Astrocyte (in vitro differentiated cells and primary cell): ENCODE measurements at regions not wholly inside any gene's neighbourhood (a gene's known extent, or its start where the extent isn't known, plus 50 kb on each side); places are given as distances from the start of the nearest gene placed in this dataset.

Experiments used
- DNase-seq: peaks from one replicate; pipeline ENCODE4 v3.0.0-alpha.2; 2010; ENCODE audit warnings: low read depth
- FAIRE-seq: peaks from 2 replicates; lab custom pipeline; 2011; peaks lifted over from hg19 to GRCh38; lab: Jason Lieb, UNC
- H2AFZ ChIP-seq: 2 replicates; pipeline ENCODE4 v1.6.0; 2012; ENCODE audit warnings: low read depth, low read length, inconsistent platforms
- H3K27ac ChIP-seq: 2 replicates; pipeline ENCODE4 v1.5.1; 2011; ENCODE audit warnings: low read depth, low read length, inconsistent platforms
- H3K27me3 ChIP-seq: 2 replicates; pipeline ENCODE4 v1.6.0; 2011; ENCODE audit warnings: low read length, inconsistent platforms; ENCODE audit not compliant: insufficient read depth
- H3K36me3 ChIP-seq: 2 replicates; pipeline ENCODE4 v1.5.1; 2011; ENCODE audit warnings: low read length, inconsistent platforms; ENCODE audit not compliant: insufficient read depth
- H3K4me1 ChIP-seq: 2 replicates; pipeline ENCODE4 v1.5.1; 2011; ENCODE audit warnings: low read length, inconsistent platforms; ENCODE audit not compliant: insufficient read depth
- H3K4me2 ChIP-seq: 2 replicates; pipeline ENCODE4 v1.6.0; 2012; ENCODE audit warnings: low read length, inconsistent platforms
- H3K4me3 ChIP-seq: 2 replicates; pipeline ENCODE4 v1.5.1; 2011; ENCODE audit warnings: low read depth, mild to moderate bottlenecking, low read length, inconsistent platforms; ENCODE audit not compliant: insufficient read depth
- H3K79me2 ChIP-seq: 2 replicates; pipeline ENCODE4 v1.6.0; 2012; ENCODE audit warnings: mild to moderate bottlenecking, low read length, inconsistent platforms; ENCODE audit not compliant: insufficient read depth
- H3K9ac ChIP-seq: 2 replicates; pipeline ENCODE4 v1.6.0; 2012; ENCODE audit warnings: mild to moderate bottlenecking, low read length, inconsistent platforms
- H3K9me3 ChIP-seq: 2 replicates; pipeline ENCODE4 v1.5.1; 2012; ENCODE audit warnings: low read depth, mild to moderate bottlenecking, low read length, inconsistent platforms; ENCODE audit not compliant: insufficient read depth
- H4K20me1 ChIP-seq: 2 replicates; pipeline ENCODE4 v1.6.0; 2012; ENCODE audit warnings: low read length, inconsistent platforms; ENCODE audit not compliant: insufficient read depth
- H3K27ac Mint-ChIP-seq: one replicate; pipeline ENCODE4 v1.8.0; 2021; ENCODE audit warnings: mild to moderate bottlenecking, mixed read lengths; ENCODE audit not compliant: unreplicated experiment
- H3K27me3 Mint-ChIP-seq: one replicate; pipeline ENCODE4 v1.8.0; 2021; ENCODE audit warnings: low read depth, mixed read lengths; ENCODE audit not compliant: unreplicated experiment
- H3K36me3 Mint-ChIP-seq: one replicate; pipeline ENCODE4 v1.8.0; 2021; ENCODE audit warnings: low read depth, mixed read lengths; ENCODE audit not compliant: unreplicated experiment
- H3K4me1 Mint-ChIP-seq: one replicate; pipeline ENCODE4 v1.8.0; 2021; ENCODE audit warnings: low read depth, mixed read lengths; ENCODE audit not compliant: unreplicated experiment
- H3K4me3 Mint-ChIP-seq: one replicate; pipeline ENCODE4 v1.8.0; 2021; ENCODE audit warnings: mild to moderate bottlenecking, moderate library complexity, mixed read lengths; ENCODE audit not compliant: unreplicated experiment
- H3K9me3 Mint-ChIP-seq: one replicate; pipeline ENCODE4 v1.8.0; 2021; ENCODE audit warnings: mild to moderate bottlenecking, mixed read lengths; ENCODE audit not compliant: unreplicated experiment
- CTCF ChIP-seq: IDR thresholded peaks from 2 replicates; pipeline ENCODE4 v1.5.1; 2011; ENCODE audit warnings: low read depth, mild to moderate bottlenecking, inconsistent platforms, low read length, moderate library complexity; ENCODE audit not compliant: insufficient read depth
- EZH2 ChIP-seq: IDR thresholded peaks from 2 replicates; pipeline ENCODE4 v1.6.1; 2012; ENCODE audit warnings: mild to moderate bottlenecking, low read length, inconsistent platforms; ENCODE audit not compliant: insufficient read depth

DNA sequence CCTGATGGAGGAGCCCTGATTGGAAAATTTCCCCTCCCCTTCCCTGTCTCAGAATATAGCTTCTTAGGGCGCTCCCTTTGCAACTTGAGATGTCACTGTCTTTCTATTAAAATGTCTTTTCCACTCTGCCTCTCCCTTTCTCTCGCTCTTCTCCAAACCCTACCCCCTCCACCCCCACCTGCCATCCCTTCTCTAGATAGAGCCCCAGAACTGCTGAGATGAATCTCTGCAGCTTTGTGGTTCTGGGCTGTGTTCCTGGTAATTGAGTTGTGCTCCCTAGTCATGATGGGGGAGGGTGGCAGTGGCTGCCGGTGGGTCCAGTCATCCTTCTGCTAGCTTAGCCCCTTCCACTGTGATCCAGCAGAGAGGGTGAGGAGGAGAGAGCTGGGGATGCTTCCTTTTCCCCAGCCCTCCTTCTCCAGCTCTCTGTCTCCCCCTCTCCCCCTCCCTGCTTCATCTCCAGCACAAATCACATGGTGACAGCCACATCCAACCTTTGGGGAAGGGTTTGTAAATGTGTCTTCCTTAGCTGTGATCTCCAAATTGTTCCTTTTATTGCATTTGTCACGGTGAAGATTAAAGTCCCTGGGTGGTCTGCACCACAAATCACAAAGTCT is 50.8 kb upstream of the BTRC start:
- Histone ChIP-seq H3K4me2 (no peak overlapping the region), H3K9ac (no peak overlapping the region), H2AFZ (no peak overlapping the region), H4K20me1 (no peaks in the 10 kb centered on the region), H3K27me3 (peaks cover 59% of the 10 kb centered on the region), H3K27ac (no peak overlapping the region), H3K4me1 (no peaks in the 10 kb centered on the region), H3K79me2 (no peaks in the 10 kb centered on the region), H3K36me3 (no peaks in the 10 kb centered on the region), H3K4me3 (no peak overlapping the region), H3K9me3 (no peaks in the 10 kb centered on the region)
- Mint-ChIP-seq H3K9me3 (peaks cover 6% of the 10 kb centered on the region), H3K4me1 (no peaks in the 10 kb centered on the region), H3K36me3 (peaks cover 3% of the 10 kb centered on the region), H3K27ac (no peak overlapping the region), H3K4me3 (no peak overlapping the region), H3K27me3 (peaks cover 60% of the 10 kb centered on the region)
- FAIRE-seq (no peak), DNase-seq (peak; percentile 14)
- no peak for TF ChIP-seq EZH2
- TF ChIP-seq CTCF: no peak
